ENCODE measurements at regions not wholly inside any gene's neighbourhood (a gene's known extent, or its start where the extent isn't known, plus 50 kb on each side); places are given as distances from the start of the nearest gene placed in this dataset.

DNA sequence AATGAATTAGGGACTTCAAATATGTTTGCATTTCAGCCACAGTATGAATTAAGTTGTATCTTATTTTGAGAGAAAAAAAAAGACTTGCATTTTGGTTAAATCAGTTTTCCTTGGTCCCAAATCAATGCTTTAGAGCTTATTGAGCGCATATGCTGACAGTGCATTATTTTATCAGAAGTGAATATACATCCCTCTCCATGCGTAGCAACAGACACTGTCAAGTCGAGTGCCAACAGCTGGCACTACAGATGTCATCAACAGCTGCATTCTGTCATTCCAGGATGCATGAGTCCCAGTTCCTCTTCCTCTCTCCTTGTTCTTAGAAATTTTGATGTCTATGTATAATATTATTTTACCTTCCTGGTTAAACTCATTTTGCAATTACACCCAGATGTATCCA, 156.1 kb upstream of the FOXB1 start:
- Histone ChIP-seq H3K27ac (ENCODE audit: insufficient read depth, low read length) (no peak overlapping the region), H3K9ac (ENCODE audit: insufficient read depth, low read length) (no peak overlapping the region), H3K4me3 (replicated peaks in 1 of 4; ENCODE audit: control extremely low read depth in 1 of 4, insufficient read depth in 1 of 4, low read depth in 3 of 4, low read length in 4 of 4) (no peak overlapping the region), H3K27me3 (ENCODE audit: control insufficient read depth, insufficient read depth, low read length) (no peaks in the 10 kb centered on the region), H3K4me2 (ENCODE audit: extremely low read depth, insufficient read depth, low read length) (no peak overlapping the region), H3K9me3 (ENCODE audit: control insufficient read depth, insufficient read depth, low read depth, low read length) (no peaks in the 10 kb centered on the region), H3K79me2 (ENCODE audit: control insufficient read depth, insufficient read depth, low read length) (no peaks in the 10 kb centered on the region), H3K36me3 (ENCODE audit: control insufficient read depth, insufficient read depth, low read length) (no peaks in the 10 kb centered on the region), H4K20me1 (ENCODE audit: control insufficient read depth, extremely low read depth, insufficient read depth, low read length) (no peaks in the 10 kb centered on the region), H3K4me1 (ENCODE audit: control insufficient read depth, extremely low read depth, insufficient read depth, low read length) (no peaks in the 10 kb centered on the region), H2AFZ (ENCODE audit: low read length) (no peak overlapping the region)
- TF ChIP-seq, protein P1, sequence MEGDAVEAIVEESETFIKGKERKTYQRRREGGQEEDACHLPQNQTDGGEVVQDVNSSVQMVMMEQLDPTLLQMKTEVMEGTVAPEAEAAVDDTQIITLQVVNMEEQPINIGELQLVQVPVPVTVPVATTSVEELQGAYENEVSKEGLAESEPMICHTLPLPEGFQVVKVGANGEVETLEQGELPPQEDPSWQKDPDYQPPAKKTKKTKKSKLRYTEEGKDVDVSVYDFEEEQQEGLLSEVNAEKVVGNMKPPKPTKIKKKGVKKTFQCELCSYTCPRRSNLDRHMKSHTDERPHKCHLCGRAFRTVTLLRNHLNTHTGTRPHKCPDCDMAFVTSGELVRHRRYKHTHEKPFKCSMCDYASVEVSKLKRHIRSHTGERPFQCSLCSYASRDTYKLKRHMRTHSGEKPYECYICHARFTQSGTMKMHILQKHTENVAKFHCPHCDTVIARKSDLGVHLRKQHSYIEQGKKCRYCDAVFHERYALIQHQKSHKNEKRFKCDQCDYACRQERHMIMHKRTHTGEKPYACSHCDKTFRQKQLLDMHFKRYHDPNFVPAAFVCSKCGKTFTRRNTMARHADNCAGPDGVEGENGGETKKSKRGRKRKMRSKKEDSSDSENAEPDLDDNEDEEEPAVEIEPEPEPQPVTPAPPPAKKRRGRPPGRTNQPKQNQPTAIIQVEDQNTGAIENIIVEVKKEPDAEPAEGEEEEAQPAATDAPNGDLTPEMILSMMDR (conservative IDR thresholded peaks at IDR 0.05 in 1 of 2, IDR thresholded peaks at IDR 0.05 in 1 of 2; ENCODE audit: low read depth in 1 of 2, low read length in 2 of 2), result no peak
- TF ChIP-seq EZH2 (IDR thresholded peaks at IDR 0.05; ENCODE audit: low read length, missing control alignments), result no peak
- DNase-seq (ENCODE audit: low read depth in 2 of 2), result no peak

DNA sequence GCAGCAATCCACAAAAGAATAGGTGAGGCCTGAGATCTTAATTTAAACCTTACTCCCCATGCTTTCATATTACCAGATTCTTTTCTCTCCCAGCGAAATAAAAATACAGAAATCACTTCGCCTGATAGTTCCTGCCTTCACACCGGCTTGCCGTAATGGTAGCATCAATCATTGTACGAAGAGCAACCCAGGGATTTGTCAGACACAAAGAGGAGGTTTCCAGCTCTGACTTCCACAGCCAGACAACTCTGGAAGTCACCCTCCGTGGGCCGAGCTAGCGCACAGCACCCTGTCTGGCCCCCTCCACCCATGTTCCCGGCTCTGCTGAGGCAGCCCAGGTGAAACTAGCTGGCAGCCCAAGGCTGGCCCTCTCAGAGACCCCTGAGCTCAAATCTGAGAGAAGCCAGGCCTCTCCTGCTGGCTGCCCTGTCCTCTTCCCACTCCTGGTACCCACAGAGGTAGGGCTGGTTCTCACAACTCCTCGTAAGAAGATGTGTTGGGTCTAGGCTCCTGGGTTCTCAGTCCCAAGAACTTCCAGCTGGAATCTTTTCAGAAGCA, 156.9 kb upstream of the BNIP2 start:
- DNase-seq (ENCODE audit: low read depth in 2 of 2), result no peak
- H2AFZ ChIP-seq (ENCODE audit: low read length), result no peak overlapping the region
- H3K36me3 ChIP-seq (ENCODE audit: control insufficient read depth, insufficient read depth, low read length), result no peaks in the 10 kb centered on the region

DNA sequence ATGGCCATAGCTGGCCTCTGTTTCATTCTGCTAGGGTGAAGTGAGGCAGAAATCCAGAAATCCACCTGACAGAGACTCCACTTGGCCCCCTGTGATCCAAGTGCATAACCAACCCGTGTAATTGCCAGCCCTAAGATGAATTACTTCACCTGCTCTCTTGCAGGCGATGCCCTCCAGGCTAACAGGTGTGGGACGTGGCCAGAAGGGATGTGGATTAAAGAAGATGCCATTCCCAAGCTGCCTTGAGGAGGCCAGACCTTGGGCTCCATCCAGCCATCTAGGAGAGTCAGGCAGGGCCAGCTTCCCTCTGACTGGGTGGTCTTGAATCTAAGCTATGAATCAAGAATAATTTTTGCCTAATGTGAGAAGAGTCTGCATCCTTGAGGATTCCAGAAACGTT, 154.5 kb upstream of the BNIP2 start:
- no peak overlapping the region for H3K9ac ChIP-seq (ENCODE audit: insufficient read depth, low read length)
- H3K4me3 ChIP-seq (replicated peaks in 1 of 4; ENCODE audit: control extremely low read depth in 1 of 4, insufficient read depth in 1 of 4, low read depth in 3 of 4, low read length in 4 of 4), result no peak overlapping the region
- H3K27me3 ChIP-seq (ENCODE audit: control insufficient read depth, insufficient read depth, low read length), result no peaks in the 10 kb centered on the region
- H3K79me2 ChIP-seq (ENCODE audit: control insufficient read depth, insufficient read depth, low read length), result no peaks in the 10 kb centered on the region
- H3K36me3 ChIP-seq (ENCODE audit: control insufficient read depth, insufficient read depth, low read length), result no peaks in the 10 kb centered on the region
- H3K4me1 ChIP-seq (ENCODE audit: control insufficient read depth, extremely low read depth, insufficient read depth, low read length), result no peaks in the 10 kb centered on the region
- H2AFZ ChIP-seq (ENCODE audit: low read length), result no peak overlapping the region
- H4K20me1 ChIP-seq (ENCODE audit: control insufficient read depth, extremely low read depth, insufficient read depth, low read length), result no peaks in the 10 kb centered on the region
- no peak for DNase-seq (ENCODE audit: low read depth in 2 of 2)
- TF ChIP-seq EZH2 (IDR thresholded peaks at IDR 0.05; ENCODE audit: low read length, missing control alignments), result no peak
- TF ChIP-seq, protein P1 (conservative IDR thresholded peaks at IDR 0.05 in 1 of 2, IDR thresholded peaks at IDR 0.05 in 1 of 2; ENCODE audit: low read depth in 1 of 2, low read length in 2 of 2), result no peak
- no peaks in the 10 kb centered on the region for H3K9me3 ChIP-seq (ENCODE audit: control insufficient read depth, insufficient read depth, low read depth, low read length)
- no peak overlapping the region for H3K4me2 ChIP-seq (ENCODE audit: extremely low read depth, insufficient read depth, low read length)
- no peak overlapping the region for H3K27ac ChIP-seq (ENCODE audit: insufficient read depth, low read length)

More for the DNA sequence above, 156.9 kb upstream of the BNIP2 start:
- Histone ChIP-seq H3K9me3 (ENCODE audit: control insufficient read depth, insufficient read depth, low read depth, low read length) (no peaks in the 10 kb centered on the region), H3K9ac (ENCODE audit: insufficient read depth, low read length) (no peak overlapping the region), H4K20me1 (ENCODE audit: control insufficient read depth, extremely low read depth, insufficient read depth, low read length) (no peaks in the 10 kb centered on the region), H3K27me3 (ENCODE audit: control insufficient read depth, insufficient read depth, low read length) (no peaks in the 10 kb centered on the region), H3K27ac (ENCODE audit: insufficient read depth, low read length) (no peak overlapping the region), H3K4me3 (replicated peaks in 1 of 4; ENCODE audit: control extremely low read depth in 1 of 4, insufficient read depth in 1 of 4, low read depth in 3 of 4, low read length in 4 of 4) (no peak overlapping the region), H3K4me1 (ENCODE audit: control insufficient read depth, extremely low read depth, insufficient read depth, low read length) (no peaks in the 10 kb centered on the region), H3K79me2 (ENCODE audit: control insufficient read depth, insufficient read depth, low read length) (no peaks in the 10 kb centered on the region), H3K4me2 (ENCODE audit: extremely low read depth, insufficient read depth, low read length) (no peak overlapping the region)
- TF ChIP-seq EZH2 (IDR thresholded peaks at IDR 0.05; ENCODE audit: low read length, missing control alignments), result no peak
- TF ChIP-seq, protein P1 (conservative IDR thresholded peaks at IDR 0.05 in 1 of 2, IDR thresholded peaks at IDR 0.05 in 1 of 2; ENCODE audit: low read depth in 1 of 2, low read length in 2 of 2), result no peak

All from fibroblast of lung (primary cell).